Suprapubic skin (tissue), 4 donors: ENCODE measurements at regions not wholly inside any gene's neighbourhood (a gene's known extent, or its start where the extent isn't known, plus 50 kb on each side); places are given as distances from the start of the nearest gene placed in this dataset.

ENCODE experiments used
- DNase-seq, 2 donors: peaks; one replicate each; pipeline ENCODE4 v3.0.0-alpha.2; 2019; ENCODE audit warnings: low spot score in 2 of 2
- H3K27ac ChIP-seq: fragments of 200-600 bp; sonication (generic); one replicate; pipeline ENCODE4 v1.5.1; 2019
- H3K27me3 ChIP-seq: fragments of 200-600 bp; sonication (generic); one replicate; pipeline ENCODE4 v1.5.1; 2019
- H3K36me3 ChIP-seq: fragments of 200-600 bp; sonication (generic); one replicate; pipeline ENCODE4 v1.5.1; 2019
- H3K4me1 ChIP-seq: fragments of 200-600 bp; sonication (generic); one replicate; pipeline ENCODE4 v1.5.1; 2019
- H3K4me3 ChIP-seq: fragments of 200-600 bp; sonication (generic); one replicate; pipeline ENCODE4 v1.5.1; 2019; ENCODE audit warnings: mild to moderate bottlenecking
- H3K9me3 ChIP-seq: fragments of 200-600 bp; sonication (generic); one replicate; pipeline ENCODE4 v1.5.1; 2019
- CTCF ChIP-seq, 2 donors: fragments of 200-600 bp in 1 of 2; fragments of 450-650 bp in 1 of 2; sonication (generic) in 1 of 2; IDR thresholded peaks; one replicate each; pipeline ENCODE4 v1.5.1; 2016 to 2019; ENCODE audit warnings: antibody characterized with exemption in 2 of 2, mild to moderate bottlenecking in 1 of 2, moderate library complexity in 1 of 2
- EP300 ChIP-seq: sonication (generic); formaldehyde crosslinking; IDR thresholded peaks from one replicate; pipeline ENCODE4 v1.6.1; 2017; ENCODE audit warnings: antibody characterized with exemption
- POLR2A ChIP-seq, 2 donors: fragments of 450-650 bp; IDR thresholded peaks; one replicate each; pipeline ENCODE4 v1.6.1; 2017; ENCODE audit warnings: antibody characterized with exemption in 2 of 2, mild to moderate bottlenecking in 2 of 2, moderate library complexity in 2 of 2
- POLR2AphosphoS5 ChIP-seq, 3 donors: sonication (generic); formaldehyde crosslinking; IDR thresholded peaks; one replicate each; pipeline ENCODE4 v1.6.1; 2017; ENCODE audit warnings: antibody characterized with exemption in 3 of 3
- WGBS: methylation state at CpG from one replicate; pipeline ENCODE4 v1.1.5; 2018; 5-methylcytosine and 5-hydroxymethylcytosine counted together

GRCh38 chr4:28536124-28536523 is 1675.5 kb downstream of the STIM2 start:
- H3K27me3 ChIP-seq, result no peaks in the 10 kb centered on the region
- TF ChIP-seq POLR2AphosphoS5 (IDR thresholded peaks at IDR 0.05) (no peak), CTCF (IDR thresholded peaks at IDR 0.05) (no peak), EP300 (no peak)
- no peaks in the 10 kb centered on the region for H3K9me3 ChIP-seq
- no peaks in the 10 kb centered on the region for H3K36me3 ChIP-seq
- no peak overlapping the region for H3K27ac ChIP-seq
- H3K4me1 ChIP-seq, result no peaks in the 10 kb centered on the region
- H3K4me3 ChIP-seq, result no peak overlapping the region
- DNase-seq, result no peak
- 77% methylated on average over 2 of the region's 2 CpGs for WGBS

GRCh38 chr4:28545986-28546385 is 1685.3 kb downstream of the STIM2 start:
- no peak for TF ChIP-seq CTCF (IDR thresholded peaks at IDR 0.05)
- TF ChIP-seq POLR2AphosphoS5 (IDR thresholded peaks at IDR 0.05), result no peak
- no peak for TF ChIP-seq POLR2A (IDR thresholded peaks at IDR 0.05)
- TF ChIP-seq EP300, result no peak

GRCh38 chr4:28548136-28548535 is 1687.5 kb downstream of the STIM2 start:
- H3K9me3 ChIP-seq, result no peaks in the 10 kb centered on the region
- TF ChIP-seq POLR2A (IDR thresholded peaks at IDR 0.05), result no peak
- TF ChIP-seq CTCF (IDR thresholded peaks at IDR 0.05), result no peak
- TF ChIP-seq EP300, result no peak
- TF ChIP-seq POLR2AphosphoS5 (IDR thresholded peaks at IDR 0.05), result no peak
- H3K36me3 ChIP-seq, result no peaks in the 10 kb centered on the region
- H3K4me1 ChIP-seq, result no peaks in the 10 kb centered on the region
- DNase-seq, result no peak
- WGBS, result 68% methylated on average over 3 of the region's 3 CpGs
- no peaks in the 10 kb centered on the region for H3K27me3 ChIP-seq
- H3K4me3 ChIP-seq, result no peak overlapping the region
- H3K27ac ChIP-seq, result no peak overlapping the region

More at GRCh38 chr4:28545986-28546385, 1685.3 kb downstream of the STIM2 start:
- 44% methylated on average over 1 of the region's 1 CpG for WGBS
- no peaks in the 10 kb centered on the region for H3K9me3 ChIP-seq
- H3K36me3 ChIP-seq, result no peaks in the 10 kb centered on the region
- H3K27ac ChIP-seq, result no peak overlapping the region
- H3K4me1 ChIP-seq, result no peaks in the 10 kb centered on the region
- DNase-seq, result no peak
- H3K4me3 ChIP-seq, result no peak overlapping the region
- no peaks in the 10 kb centered on the region for H3K27me3 ChIP-seq

- Histone ChIP-seq H3K4me1 (no peaks in the 10 kb centered on the region), H3K36me3 (no peaks in the 10 kb centered on the region), H3K4me3 (no peak overlapping the region), H3K9me3 (peaks cover 1% of the 10 kb centered on the region), H3K27me3 (no peaks in the 10 kb centered on the region), H3K27ac (no peak overlapping the region)
- WGBS, result 63% methylated on average over 6 of the region's 6 CpGs
- TF ChIP-seq POLR2A (IDR thresholded peaks at IDR 0.05) (no peak), POLR2AphosphoS5 (IDR thresholded peaks at IDR 0.05) (no peak), CTCF (IDR thresholded peaks at IDR 0.05) (no peak), EP300 (no peak)
- DNase-seq, result no peak
Measured at GRCh38 chr4:28548594-28548993, 1688.0 kb downstream of the STIM2 start.

GRCh38 chr4:28555866-28556265 is 1695.2 kb downstream of the STIM2 start:
- Histone ChIP-seq H3K36me3 (no peaks in the 10 kb centered on the region), H3K4me1 (no peaks in the 10 kb centered on the region), H3K9me3 (peaks cover 2% of the 10 kb centered on the region), H3K27ac (no peak overlapping the region), H3K27me3 (no peaks in the 10 kb centered on the region), H3K4me3 (no peak overlapping the region)
- 63% methylated on average over 2 of the region's 2 CpGs for WGBS
- TF ChIP-seq POLR2AphosphoS5 (IDR thresholded peaks at IDR 0.05) (no peak), POLR2A (IDR thresholded peaks at IDR 0.05) (no peak)
- no peak for DNase-seq

GRCh38 chr4:28557755-28558154 is 1697.1 kb downstream of the STIM2 start:
- 68% methylated on average over 2 of the region's 2 CpGs for WGBS
- no peak for DNase-seq
- no peaks in the 10 kb centered on the region for H3K27me3 ChIP-seq
- no peaks in the 10 kb centered on the region for H3K4me1 ChIP-seq
- no peak overlapping the region for H3K27ac ChIP-seq
- no peak for TF ChIP-seq POLR2A (IDR thresholded peaks at IDR 0.05)
- TF ChIP-seq POLR2AphosphoS5 (IDR thresholded peaks at IDR 0.05), result no peak
- no peak for TF ChIP-seq EP300
- no peaks in the 10 kb centered on the region for H3K36me3 ChIP-seq
- no peak overlapping the region for H3K4me3 ChIP-seq
- H3K9me3 ChIP-seq, result peaks cover 2% of the 10 kb centered on the region
